ENCODE measurements at regions not wholly inside any gene's neighbourhood (a gene's known extent, or its start where the extent isn't known, plus 50 kb on each side); places are given as distances from the start of the nearest gene placed in this dataset.
"Not testable (repeated sequence)": the region's sequence is repeated elsewhere in the genome, so short reads cannot be mapped to it uniquely, and the experiment has no call there.

- not testable (repeated sequence) for DNase-seq (ENCODE audit: low read depth in 1 of 2, low spot score in 1 of 2)
Measured at GRCh38 chr16:51230035-51230434, 79.0 kb upstream of the SALL1 start.

- DNase-seq (ENCODE audit: low read depth in 1 of 2, low spot score in 1 of 2), result no peak
Measured at GRCh38 chr16:51228097-51228659, 77.1 kb upstream of the SALL1 start.

GRCh38 chr16:51225878-51226277 lies 74.8 kb upstream of the SALL1 start:
- DNase-seq (ENCODE audit: low read depth in 1 of 2, low spot score in 1 of 2), result no peak

GRCh38 chr16:51224317-51224716 lies 73.2 kb upstream of the SALL1 start:
- DNase-seq (ENCODE audit: low read depth in 1 of 2, low spot score in 1 of 2), result no peak

GRCh38 chr16:51222016-51222415 lies 70.9 kb upstream of the SALL1 start:
- no peak for DNase-seq (ENCODE audit: low read depth in 1 of 2, low spot score in 1 of 2)

DNA sequence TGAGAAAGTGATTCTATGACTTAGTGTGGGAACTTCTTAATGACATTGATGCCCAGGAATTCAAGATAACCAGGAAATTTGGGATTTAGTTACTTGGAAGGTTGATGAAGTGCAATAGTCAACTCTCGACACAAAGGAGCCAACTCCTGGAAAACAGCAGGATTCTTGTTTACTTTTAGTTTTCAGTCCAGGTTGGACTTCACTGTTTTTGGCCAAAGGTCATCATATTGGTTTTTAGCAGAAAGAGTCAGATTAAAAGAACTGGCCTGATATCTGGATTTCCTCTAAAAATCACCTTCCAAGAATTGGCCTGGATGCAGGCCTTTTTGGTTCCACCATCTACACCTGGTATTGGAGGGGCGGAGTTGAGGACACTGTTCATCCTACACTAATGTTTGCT lies 60.1 kb upstream of the SALL1 start:
- DNase-seq (ENCODE audit: low read depth in 1 of 2, low spot score in 1 of 2), result no peak

- DNase-seq (ENCODE audit: low read depth in 1 of 2, low spot score in 1 of 2), result no peak
Measured at GRCh38 chr16:51210087-51210486, 59.0 kb upstream of the SALL1 start.

- no peak for DNase-seq (ENCODE audit: low read depth in 1 of 2, low spot score in 1 of 2)
Measured at GRCh38 chr16:51201604-51202003, 50.5 kb upstream of the SALL1 start.
